WERI-Rb-1 (cell line): ENCODE measurements at regions not wholly inside any gene's neighbourhood (a gene's known extent, or its start where the extent isn't known, plus 50 kb on each side); places are given as distances from the start of the nearest gene placed in this dataset.
"Not testable (repeated sequence)": the region's sequence is repeated elsewhere in the genome, so short reads cannot be mapped to it uniquely, and the experiment has no call there.

ENCODE experiments used
- DNase-seq: peaks from one replicate; pipeline ENCODE4 v3.0.0-alpha.2; 2020
- H3K27ac ChIP-seq: fragments of 250-450 bp; sonication (Bioruptor Pico); 2 replicates; pipeline ENCODE4 v1.5.1; 2020; ENCODE audit warnings: mild to moderate bottlenecking, moderate library complexity
- H3K27me3 ChIP-seq: fragments of 250-450 bp; sonication (Bioruptor Pico); 2 replicates; pipeline ENCODE4 v1.5.1; 2021; ENCODE audit warnings: mild to moderate bottlenecking, low read depth, moderate library complexity; ENCODE audit not compliant: insufficient read depth, severe bottlenecking
- H3K36me3 ChIP-seq: fragments of 250-450 bp; sonication (Bioruptor Pico); 2 replicates; pipeline ENCODE4 v1.5.1; 2020; ENCODE audit warnings: mild to moderate bottlenecking, moderate library complexity
- H3K4me3 ChIP-seq: 2 replicates; pipeline ENCODE4 v1.5.1; 2011; ENCODE audit warnings: low read depth, mild to moderate bottlenecking, control low read depth, low read length
- H3K9me3 ChIP-seq: fragments of 250-450 bp; sonication (Bioruptor Pico); 2 replicates; pipeline ENCODE4 v1.5.1; 2021; ENCODE audit warnings: mild to moderate bottlenecking, moderate library complexity; ENCODE audit not compliant: severe bottlenecking
- CTCF ChIP-seq: IDR thresholded peaks from 2 replicates; pipeline ENCODE4 v1.5.1; 2011; ENCODE audit warnings: low read depth, mild to moderate bottlenecking, control low read depth, inconsistent platforms, low read length

- Histone ChIP-seq H3K27ac (no peak overlapping the region), H3K4me3 (no peak overlapping the region), H3K9me3 (no peaks in the 10 kb centered on the region), H3K36me3 (no peaks in the 10 kb centered on the region), H3K27me3 (no peaks in the 10 kb centered on the region)
- DNase-seq: no peak
- TF ChIP-seq CTCF: no peak
Observed at GRCh38 chr5:87722286-87722685, 309.6 kb upstream of the CCNH start.

GRCh38 chr5:87718224-87718925 is 305.6 kb upstream of the CCNH start:
- not testable (repeated sequence) for DNase-seq, H3K27me3 ChIP-seq, H3K27ac ChIP-seq, H3K36me3 ChIP-seq, H3K4me3 ChIP-seq, H3K9me3 ChIP-seq

GRCh38 chr5:87717761-87718160 is 305.0 kb upstream of the CCNH start:
- H3K36me3 ChIP-seq: no peaks in the 10 kb centered on the region
- no peak overlapping the region for H3K4me3 ChIP-seq
- TF ChIP-seq CTCF: no peak

GRCh38 chr5:87705876-87706275 is 293.1 kb upstream of the CCNH start:
- H3K27me3 ChIP-seq: no peaks in the 10 kb centered on the region
- H3K36me3 ChIP-seq: no peaks in the 10 kb centered on the region
- no peak overlapping the region for H3K4me3 ChIP-seq
- no peak overlapping the region for H3K27ac ChIP-seq
- no peak for DNase-seq
- no peaks in the 10 kb centered on the region for H3K9me3 ChIP-seq
- no peak for TF ChIP-seq CTCF

More at GRCh38 chr5:87717761-87718160, 305.0 kb upstream of the CCNH start:
- H3K27me3 ChIP-seq: no peaks in the 10 kb centered on the region
- no peak overlapping the region for H3K27ac ChIP-seq
- no peaks in the 10 kb centered on the region for H3K9me3 ChIP-seq
- DNase-seq: no peak

GRCh38 chr5:87686975-87687374 is 274.2 kb upstream of the CCNH start:
- no peak for TF ChIP-seq CTCF
- DNase-seq: no peak
- H3K4me3 ChIP-seq: no peak overlapping the region
- H3K9me3 ChIP-seq: no peaks in the 10 kb centered on the region
- H3K27me3 ChIP-seq: no peaks in the 10 kb centered on the region
- H3K36me3 ChIP-seq: no peaks in the 10 kb centered on the region
- no peak overlapping the region for H3K27ac ChIP-seq

GRCh38 chr5:87686018-87686417 is 273.3 kb upstream of the CCNH start:
- Histone ChIP-seq H3K27me3 (no peaks in the 10 kb centered on the region), H3K9me3 (no peaks in the 10 kb centered on the region), H3K36me3 (no peaks in the 10 kb centered on the region), H3K27ac (no peak overlapping the region), H3K4me3 (no peak overlapping the region)
- no peak for TF ChIP-seq CTCF
- DNase-seq: no peak
